Osteoblast (primary cell): ENCODE measurements at regions not wholly inside any gene's neighbourhood (a gene's known extent, or its start where the extent isn't known, plus 50 kb on each side); places are given as distances from the start of the nearest gene placed in this dataset.

Experiments
- DNase-seq: peaks from one replicate; pipeline ENCODE4 v3.0.0; 2011; ENCODE audit warnings: low spot score, mixed read lengths; ENCODE audit not compliant: insufficient read length; ENCODE audit errors: missing footprints
- H2AFZ ChIP-seq: 2 replicates; pipeline ENCODE4 v1.6.0; 2011; ENCODE audit warnings: mild to moderate bottlenecking, low read length
- H3K27ac ChIP-seq: 2 replicates; pipeline ENCODE4 v1.5.1; 2011; ENCODE audit warnings: mild to moderate bottlenecking, low read depth, low read length, moderate library complexity
- H3K27me3 ChIP-seq: 2 replicates; pipeline ENCODE4 v1.6.0; 2012; ENCODE audit warnings: mild to moderate bottlenecking, control low read depth, inconsistent platforms, low read length, moderate library complexity; ENCODE audit not compliant: insufficient read depth
- H3K36me3 ChIP-seq: 2 replicates; pipeline ENCODE4 v1.5.1; 2011; ENCODE audit warnings: mild to moderate bottlenecking, low read length, control low read depth, moderate library complexity; ENCODE audit not compliant: insufficient read depth
- H3K4me1 ChIP-seq: 2 replicates; pipeline ENCODE4 v1.5.1; 2011; ENCODE audit warnings: mild to moderate bottlenecking, low read length, control low read depth, moderate library complexity; ENCODE audit not compliant: insufficient read depth
- H3K4me2 ChIP-seq: 2 replicates; pipeline ENCODE4 v1.6.0; 2011; ENCODE audit warnings: mild to moderate bottlenecking, low read length; ENCODE audit not compliant: insufficient read depth
- H3K4me3 ChIP-seq: fragments of 200-600 bp; sonication (generic); 3 replicates; pipeline ENCODE4 v1.5.1; 2012; ENCODE audit warnings: mild to moderate bottlenecking, low read length, inconsistent platforms; ENCODE audit not compliant: insufficient read depth
- H3K79me2 ChIP-seq: 2 replicates; pipeline ENCODE4 v1.6.0; 2012; ENCODE audit warnings: mild to moderate bottlenecking, low read length, control low read depth, inconsistent platforms; ENCODE audit not compliant: insufficient read depth
- H3K9me3 ChIP-seq: 2 replicates; pipeline ENCODE4 v1.5.1; 2011; ENCODE audit warnings: low read depth, low read length, control low read depth
- H4K20me1 ChIP-seq: 2 replicates; pipeline ENCODE4 v1.6.0; 2012; ENCODE audit warnings: mild to moderate bottlenecking, low read length, control low read depth; ENCODE audit not compliant: insufficient read depth
- CTCF ChIP-seq: IDR thresholded peaks from 2 replicates; pipeline ENCODE4 v1.5.1; 2011; ENCODE audit warnings: mild to moderate bottlenecking, low read depth, low read length, moderate library complexity; ENCODE audit errors: extremely low read depth

DNA sequence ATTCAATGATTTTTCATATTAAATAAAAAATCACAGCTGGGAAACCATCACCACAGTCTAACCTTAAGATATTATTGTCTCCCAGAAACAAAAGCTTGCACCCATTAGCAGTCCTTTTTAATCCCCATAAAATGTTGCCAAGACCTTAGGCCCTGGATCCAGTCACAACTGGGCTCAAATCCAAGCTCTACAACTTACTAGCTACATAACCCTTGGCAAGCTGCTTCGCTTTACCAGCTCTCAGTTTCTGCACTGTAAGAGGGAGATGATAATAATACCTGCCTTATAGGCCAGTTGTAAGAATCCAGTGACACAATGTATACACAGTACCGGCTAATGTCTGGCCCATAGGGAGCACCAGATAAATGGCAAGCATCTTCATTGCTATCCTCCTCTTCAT is 400.9 kb upstream of the FGF13 start:
- Histone ChIP-seq H3K36me3 (no peaks in the 10 kb centered on the region), H3K79me2 (no peaks in the 10 kb centered on the region), H2AFZ (no peak overlapping the region), H4K20me1 (no peaks in the 10 kb centered on the region), H3K4me2 (no peak overlapping the region), H3K27ac (no peak overlapping the region), H3K4me3 (no peak overlapping the region), H3K4me1 (no peaks in the 10 kb centered on the region), H3K9me3 (no peaks in the 10 kb centered on the region), H3K27me3 (no peaks in the 10 kb centered on the region)
- TF ChIP-seq CTCF, result no peak
- DNase-seq, result no peak

GRCh38 chrX:139106069-139106468 is 394.6 kb upstream of the FGF13 start:
- Histone ChIP-seq H2AFZ (no peak overlapping the region), H3K4me3 (no peak overlapping the region), H3K27me3 (no peaks in the 10 kb centered on the region), H3K4me1 (no peaks in the 10 kb centered on the region), H3K27ac (no peak overlapping the region), H3K36me3 (no peaks in the 10 kb centered on the region), H3K9me3 (no peaks in the 10 kb centered on the region), H3K4me2 (no peak overlapping the region), H4K20me1 (no peaks in the 10 kb centered on the region), H3K79me2 (no peaks in the 10 kb centered on the region)
- no peak for DNase-seq
- TF ChIP-seq CTCF, result no peak

- DNase-seq, result no peak
Measured at GRCh38 chrX:139094671-139095592, 383.4 kb upstream of the FGF13 start.

More at GRCh38 chrX:139094671-139095592, 383.4 kb upstream of the FGF13 start:
- no peak overlapping the region for H2AFZ ChIP-seq
- no peaks in the 10 kb centered on the region for H3K36me3 ChIP-seq
- no peak overlapping the region for H3K4me3 ChIP-seq
- H3K4me1 ChIP-seq, result no peaks in the 10 kb centered on the region
- no peaks in the 10 kb centered on the region for H3K27me3 ChIP-seq
- no peak for TF ChIP-seq CTCF
- H3K4me2 ChIP-seq, result no peak overlapping the region
- H3K27ac ChIP-seq, result no peak overlapping the region
- H3K79me2 ChIP-seq, result no peaks in the 10 kb centered on the region
- H3K9me3 ChIP-seq, result no peaks in the 10 kb centered on the region
- H4K20me1 ChIP-seq, result no peaks in the 10 kb centered on the region
